HG02884 (cell line): ENCODE measurements at regions not wholly inside any gene's neighbourhood (a gene's known extent, or its start where the extent isn't known, plus 50 kb on each side); places are given as distances from the start of the nearest gene placed in this dataset.

ENCODE experiments used
- ATAC-seq: cut with Tn5 transposase; IDR thresholded peaks from one replicate; pipeline ENCODE4 v1.9.1; 2021; ENCODE audit warnings: mild to moderate bottlenecking, moderate library complexity; ENCODE audit not compliant: unreplicated experiment

DNA sequence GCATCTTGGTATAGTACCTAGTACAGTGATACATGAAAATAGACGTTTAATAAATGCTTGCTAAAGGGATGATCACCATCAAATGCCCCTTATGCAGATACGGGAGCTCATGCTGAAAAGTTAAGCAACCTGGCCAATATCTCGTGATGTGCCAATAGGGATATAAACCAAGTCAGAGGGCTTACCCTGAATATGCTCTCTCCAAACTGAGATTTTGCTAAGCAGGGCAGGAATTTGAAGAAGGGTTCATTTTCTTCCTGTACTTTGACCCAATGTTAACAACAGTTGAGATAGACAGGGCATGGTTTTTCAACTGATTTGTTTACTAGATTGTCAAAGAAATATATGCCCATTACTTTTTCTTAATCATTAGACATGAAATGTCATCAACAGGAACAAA, 219.3 kb upstream of the PREP start:
- no peak for ATAC-seq

DNA sequence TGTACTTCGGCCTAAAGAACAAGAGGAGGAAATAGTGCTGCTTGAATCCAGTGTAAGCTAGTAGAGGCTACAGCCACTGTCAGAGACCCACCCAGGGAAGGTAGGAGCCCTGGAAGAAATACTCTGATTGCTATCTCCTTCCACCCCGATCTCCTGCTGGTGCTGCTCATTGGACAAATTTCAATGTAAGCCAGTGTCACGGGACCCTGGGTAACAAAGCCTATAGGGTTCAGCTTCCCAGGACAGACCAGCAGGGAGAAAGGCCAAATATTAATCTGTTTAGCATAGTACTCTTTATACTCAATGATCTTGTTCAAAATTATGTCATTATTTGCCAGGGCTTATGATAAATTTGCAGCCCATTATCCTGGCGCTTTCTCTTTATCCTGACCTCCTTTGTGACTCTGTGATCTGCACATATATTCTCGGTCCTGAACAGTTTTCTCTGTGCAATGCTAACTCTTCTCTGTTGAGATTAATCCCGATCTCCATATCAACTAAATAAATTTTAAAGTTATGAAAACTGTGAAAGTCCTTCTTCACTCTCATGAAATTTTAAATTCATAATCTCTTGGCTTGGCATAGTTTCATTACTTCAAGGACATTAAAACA, 218.8 kb upstream of the PREP start:
- no peak for ATAC-seq

DNA sequence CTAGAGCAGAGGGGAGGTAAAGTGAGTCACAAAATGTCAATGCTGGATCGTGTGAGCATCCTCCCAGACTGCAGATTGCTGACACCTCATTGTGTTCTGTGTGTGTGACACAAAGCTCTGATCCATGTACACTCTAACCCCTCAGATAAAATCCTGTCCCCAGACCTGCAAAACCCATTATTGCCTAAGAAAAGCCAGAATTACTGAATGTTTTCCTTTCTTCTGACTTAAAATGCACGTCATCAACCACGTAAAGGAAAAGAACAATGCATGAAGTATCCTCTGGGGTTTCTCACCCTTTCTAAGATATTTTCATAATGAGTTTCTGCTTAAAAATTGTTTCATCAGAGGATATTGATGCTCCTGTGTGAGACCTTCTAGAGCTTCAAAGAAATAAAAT, 218.0 kb upstream of the PREP start:
- no peak for ATAC-seq

DNA sequence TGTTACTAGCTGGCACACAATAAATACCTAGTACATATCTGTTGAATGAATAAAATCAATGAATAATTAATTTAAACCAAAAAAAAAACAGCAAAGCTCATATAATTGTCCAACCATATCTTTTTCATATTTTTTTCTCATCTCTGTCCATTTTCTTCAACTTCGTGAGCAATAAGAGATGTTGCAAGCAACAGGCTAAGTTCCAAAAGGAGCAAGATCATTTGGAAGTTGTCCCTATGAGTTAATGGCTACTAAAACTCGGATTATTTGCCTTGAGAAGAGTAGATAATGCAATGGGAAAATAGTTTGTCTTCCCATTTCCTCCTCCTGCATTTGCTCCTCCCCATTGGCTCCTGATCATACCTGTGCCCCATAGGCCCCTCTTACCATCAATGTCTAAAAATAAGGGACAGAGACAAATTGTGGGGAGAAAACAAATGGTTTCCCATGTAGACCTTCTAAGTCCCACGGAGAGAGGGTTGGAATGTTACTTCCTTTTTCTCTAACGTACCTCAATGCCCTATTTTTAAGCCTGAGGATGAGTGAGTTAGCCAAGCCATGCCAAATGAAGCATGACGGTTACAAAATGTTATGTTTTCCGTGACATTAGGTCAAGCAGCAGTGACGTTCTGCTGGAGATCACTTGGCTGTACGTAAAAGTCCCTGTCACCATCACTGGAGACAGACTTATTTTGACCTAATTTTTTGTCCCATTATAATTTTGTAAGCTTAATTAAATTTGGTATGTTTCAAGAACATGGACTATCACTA, 217.3 kb upstream of the PREP start:
- ATAC-seq = no peak

DNA sequence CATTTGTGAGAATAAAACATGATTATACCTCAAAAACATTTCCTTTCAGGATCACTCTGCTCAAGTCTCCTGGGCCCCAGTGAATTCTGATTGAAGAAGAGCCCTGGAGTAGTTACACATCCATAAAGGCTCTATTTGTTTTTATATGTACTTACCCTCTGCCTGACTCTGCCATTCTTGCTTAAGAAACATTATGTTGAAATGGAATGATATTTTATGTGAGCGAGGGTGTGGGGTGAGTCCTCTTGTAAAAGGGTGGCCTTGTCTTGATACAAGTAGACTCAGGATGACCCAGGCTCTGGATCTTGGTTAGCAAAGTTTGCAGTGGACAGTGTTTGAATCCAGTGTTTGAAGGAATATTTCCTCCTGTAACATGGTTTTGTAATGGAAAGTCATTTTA, 215.4 kb upstream of the PREP start:
- ATAC-seq = no peak

DNA sequence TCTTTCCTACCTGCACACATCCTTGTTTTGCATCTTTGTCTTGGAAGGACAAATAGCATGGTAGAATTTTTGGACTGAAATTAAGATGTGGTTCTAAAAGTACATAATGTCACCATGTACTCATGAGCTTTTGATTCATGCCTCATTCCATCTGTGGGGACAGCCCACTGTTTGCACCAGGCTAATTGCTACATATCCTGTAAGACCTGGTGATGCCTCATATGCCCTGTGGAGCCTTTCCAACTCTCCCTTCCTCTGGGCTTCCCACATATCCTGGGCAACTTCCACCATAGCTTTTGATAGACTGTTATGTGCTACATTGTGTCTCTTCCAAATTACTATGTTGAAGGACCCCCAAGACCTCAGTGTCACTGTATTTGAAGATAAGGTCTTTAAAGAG, 213.6 kb upstream of the PREP start:
- ATAC-seq = no peak

DNA sequence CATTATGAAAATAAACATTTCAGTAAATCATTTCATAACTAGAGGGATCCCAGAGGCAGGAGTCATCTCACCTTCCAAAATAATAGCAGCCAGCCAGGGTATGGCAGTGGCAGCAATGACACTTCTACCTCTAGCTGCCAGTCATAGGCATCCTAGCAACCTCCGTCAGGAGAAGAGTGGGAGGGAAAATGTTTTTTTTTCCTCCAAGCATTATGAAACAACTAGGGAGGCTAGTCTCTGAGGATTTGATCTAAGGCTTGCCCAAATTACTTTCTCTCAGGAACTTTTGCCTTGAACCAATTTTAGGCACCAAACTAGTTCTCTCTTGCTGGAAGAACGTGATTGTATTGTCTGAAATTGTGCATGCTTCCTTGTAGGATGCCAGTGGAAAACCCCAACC, 208.7 kb upstream of the PREP start:
- no peak for ATAC-seq

DNA sequence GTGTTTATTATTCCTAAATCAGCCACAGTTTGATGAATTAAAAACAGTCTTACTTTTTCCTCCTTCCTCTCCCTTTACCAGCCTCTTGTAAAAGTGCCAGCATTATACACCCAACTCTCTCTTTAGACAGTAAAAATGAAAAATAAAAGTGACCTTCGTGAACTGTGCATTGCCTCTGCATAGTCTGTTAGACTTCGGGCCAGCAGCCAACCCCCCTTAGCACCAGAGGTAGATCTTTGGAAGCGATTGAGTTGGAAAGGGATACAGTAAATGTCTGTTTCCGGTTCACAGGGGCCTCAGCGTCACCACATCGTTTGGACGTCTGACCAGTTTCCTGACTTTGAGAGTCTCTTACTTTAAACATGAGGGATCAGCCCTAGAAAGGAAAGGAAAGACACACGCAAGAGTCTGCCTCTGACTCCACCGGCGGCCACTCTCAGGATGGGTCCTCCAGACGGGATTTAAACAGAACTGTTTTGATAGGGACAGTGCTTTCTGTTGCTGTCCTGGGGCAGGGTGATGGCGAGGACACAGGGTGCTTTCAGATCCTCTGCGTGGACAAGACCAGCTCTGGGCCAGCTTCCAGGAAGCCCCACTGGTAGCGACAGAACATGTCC, 206.6 kb upstream of the PREP start:
- no peak for ATAC-seq

DNA sequence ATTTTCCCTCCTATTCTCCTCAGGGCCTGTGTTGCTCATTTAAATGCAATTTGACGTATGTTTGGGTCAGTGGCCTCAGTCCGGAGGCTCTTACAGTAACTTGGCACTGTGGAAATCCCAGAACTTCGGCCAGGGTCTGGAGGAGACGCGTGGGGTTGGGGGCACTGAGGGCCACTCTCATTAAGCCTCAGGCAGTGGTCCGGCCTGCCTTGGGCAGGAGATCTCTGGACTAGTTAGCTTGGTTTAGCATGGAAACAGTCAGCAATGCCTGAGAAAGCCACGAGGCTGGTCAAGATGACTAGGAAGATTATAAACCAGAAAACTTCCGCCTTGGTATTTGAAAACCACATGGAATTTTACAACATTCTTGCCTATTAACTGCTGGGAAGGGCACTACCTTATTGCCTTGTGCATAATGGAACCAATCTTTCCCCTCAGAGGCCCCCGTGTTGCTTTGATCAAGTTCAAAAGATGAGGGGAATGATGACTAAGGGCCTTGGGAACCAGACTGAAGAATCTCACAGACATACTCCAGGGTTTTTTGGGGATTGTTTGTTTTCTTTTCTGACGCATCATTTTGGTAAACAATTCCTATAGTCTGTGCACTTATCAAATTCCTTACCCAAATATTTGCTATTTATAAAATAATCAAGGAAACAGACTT, 206.0 kb upstream of the PREP start:
- no peak for ATAC-seq

DNA sequence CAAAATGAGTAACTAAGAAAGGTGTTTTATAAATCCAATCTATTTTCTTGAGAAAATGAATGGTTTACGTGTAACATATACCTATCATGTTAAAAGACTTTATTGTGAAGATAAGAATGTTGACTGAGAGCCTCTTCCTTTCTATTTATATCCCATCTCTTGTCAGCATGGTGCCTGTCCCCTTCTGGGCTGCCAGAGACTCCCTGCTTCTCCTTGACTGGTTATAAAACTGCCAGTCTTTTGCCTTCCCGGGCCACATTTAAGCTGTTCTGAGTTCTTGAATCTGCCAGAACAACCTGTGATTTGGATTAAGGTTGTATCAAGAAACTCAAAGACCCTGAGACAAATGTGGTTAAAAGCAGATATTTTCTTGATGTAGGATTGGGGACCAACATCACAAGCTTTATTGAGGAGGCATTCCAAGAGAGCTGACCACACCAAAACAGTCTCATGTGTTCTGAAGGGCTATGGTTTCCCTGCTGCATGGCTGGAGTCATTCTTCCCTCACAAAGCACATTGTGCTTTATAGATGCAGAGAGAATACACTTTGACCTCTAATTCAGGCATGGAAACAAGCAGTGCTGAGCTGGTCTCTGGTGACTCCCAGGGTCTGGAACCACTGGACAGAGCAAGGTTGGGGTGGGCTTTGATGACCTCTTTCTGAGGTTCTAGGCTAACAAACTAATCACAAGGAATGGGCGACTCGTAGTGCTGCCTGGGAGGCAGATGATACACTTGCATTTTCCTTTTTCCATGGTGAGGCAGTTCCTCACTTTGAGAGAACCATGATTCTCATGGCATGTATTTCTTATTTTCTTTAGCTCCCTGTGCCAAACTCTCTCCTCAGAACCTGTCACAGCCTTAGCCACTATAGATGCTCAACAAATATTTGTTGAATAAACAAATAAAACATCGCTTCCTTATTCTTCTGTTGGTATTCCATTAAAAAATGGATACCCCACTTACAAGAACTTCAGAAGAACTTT, 205.0 kb upstream of the PREP start:
- no peak for ATAC-seq

DNA sequence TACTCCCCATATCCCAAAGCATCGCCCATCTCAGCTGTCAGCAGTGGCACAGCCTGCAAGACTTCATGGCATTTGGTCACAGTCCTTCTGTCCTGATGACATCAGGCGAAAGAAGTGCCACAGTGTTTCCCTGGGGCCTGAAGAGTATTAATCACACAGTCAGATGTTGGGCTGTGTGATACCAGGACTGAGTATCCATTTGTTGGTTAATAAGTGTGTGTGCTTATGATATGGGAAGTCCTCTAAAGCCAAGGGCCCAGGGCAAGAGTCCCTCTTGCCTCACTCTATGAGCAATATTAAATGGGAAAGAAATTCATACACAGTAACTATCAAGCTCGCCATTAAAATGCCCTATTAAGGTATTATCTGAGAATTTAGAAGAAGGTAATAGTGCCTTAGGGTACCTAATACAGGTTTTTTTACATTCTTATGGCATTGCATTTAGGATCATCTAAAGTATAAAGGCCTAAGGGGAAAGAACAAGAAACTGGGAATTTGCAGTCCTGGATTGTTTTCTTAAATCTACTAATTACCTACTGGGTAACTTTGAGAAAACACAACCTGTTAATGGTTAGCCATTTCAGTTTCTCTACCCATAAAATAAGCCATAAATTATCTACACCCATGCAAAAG, 204.1 kb upstream of the PREP start:
- ATAC-seq = no peak

DNA sequence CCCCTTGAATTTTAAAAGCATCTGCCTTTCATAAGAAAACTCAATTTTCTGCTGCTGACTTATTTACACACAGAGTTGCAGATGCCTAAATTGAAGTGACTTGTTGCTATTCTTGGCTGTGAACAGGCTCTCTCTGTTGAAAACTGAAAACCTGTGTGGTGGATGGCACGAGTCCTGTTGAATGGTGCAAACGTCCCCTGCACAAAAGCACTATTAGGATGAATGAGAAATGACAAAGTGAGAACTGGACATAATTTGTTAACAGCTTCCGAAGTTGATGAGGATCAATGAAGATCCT, 201.7 kb upstream of the PREP start:
- ATAC-seq = no peak

DNA sequence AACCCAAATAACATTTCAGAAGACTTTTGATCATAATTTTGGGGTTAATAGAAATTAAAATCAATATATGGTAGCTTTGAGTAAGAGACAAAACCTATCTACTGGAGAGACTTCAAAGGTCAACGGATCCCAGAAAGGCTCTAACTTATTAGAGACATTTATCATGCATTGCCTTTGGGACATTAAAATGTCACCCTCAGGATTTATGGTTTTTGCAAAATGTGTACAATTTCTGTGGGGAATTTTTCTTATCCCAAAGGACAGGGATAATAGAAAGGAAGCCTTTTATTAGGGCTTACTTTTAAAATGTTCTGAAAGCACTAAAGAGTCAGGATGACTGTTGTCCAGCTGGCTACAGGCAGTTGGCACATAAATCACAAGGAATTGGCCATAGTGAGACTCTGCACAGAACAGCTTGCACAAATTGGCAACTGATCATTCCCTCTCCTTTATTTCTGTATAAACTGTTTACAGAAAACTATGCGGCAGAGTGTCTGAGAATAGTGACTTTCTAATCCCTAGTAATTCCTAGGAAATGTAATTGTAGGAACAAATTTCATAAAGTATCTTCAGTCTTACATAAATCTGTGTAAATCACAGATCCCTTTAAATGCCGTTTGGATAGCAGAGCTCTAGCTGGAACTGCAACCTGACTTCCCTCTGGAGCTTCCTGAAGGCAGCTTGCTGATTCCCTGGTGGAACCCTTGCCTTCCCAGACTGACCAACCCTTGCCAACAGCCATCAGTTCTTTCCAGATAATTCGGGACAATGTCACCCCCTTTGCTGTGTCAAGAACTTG, 201.1 kb upstream of the PREP start:
- no peak for ATAC-seq

DNA sequence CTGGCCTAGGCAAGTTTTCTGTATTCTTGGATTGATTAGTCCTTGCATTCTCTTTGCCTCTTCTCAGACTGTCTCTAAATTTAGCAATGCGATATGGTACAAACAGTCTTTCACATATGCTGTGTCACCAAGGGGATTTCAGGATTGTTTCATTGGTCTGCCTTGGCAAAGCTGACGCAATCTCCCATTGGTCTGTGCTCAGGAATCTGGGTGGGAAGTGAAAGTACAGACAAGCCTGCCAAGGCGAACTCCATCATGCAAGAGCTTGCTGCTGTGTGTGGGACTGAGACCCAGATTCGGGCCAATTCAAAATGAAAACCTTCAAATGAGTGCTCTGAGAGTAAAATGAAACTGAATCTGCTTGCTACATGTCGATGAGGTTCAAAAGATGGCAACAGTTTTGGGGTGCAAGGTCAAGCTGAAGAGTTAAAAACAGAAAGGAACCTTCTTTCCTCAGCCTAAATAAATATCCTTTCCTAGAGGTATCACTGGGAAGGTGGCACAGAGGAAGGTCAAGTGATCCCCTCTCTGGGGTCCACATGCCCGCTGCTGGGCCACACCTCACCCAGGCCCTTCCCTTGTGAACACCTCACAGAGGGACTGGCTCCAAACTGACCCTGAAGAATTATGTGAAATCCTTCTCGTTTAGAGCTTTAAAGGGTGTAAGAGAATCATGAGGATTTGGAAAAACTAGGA, 198.8 kb upstream of the PREP start:
- ATAC-seq = peak; percentile 93

DNA sequence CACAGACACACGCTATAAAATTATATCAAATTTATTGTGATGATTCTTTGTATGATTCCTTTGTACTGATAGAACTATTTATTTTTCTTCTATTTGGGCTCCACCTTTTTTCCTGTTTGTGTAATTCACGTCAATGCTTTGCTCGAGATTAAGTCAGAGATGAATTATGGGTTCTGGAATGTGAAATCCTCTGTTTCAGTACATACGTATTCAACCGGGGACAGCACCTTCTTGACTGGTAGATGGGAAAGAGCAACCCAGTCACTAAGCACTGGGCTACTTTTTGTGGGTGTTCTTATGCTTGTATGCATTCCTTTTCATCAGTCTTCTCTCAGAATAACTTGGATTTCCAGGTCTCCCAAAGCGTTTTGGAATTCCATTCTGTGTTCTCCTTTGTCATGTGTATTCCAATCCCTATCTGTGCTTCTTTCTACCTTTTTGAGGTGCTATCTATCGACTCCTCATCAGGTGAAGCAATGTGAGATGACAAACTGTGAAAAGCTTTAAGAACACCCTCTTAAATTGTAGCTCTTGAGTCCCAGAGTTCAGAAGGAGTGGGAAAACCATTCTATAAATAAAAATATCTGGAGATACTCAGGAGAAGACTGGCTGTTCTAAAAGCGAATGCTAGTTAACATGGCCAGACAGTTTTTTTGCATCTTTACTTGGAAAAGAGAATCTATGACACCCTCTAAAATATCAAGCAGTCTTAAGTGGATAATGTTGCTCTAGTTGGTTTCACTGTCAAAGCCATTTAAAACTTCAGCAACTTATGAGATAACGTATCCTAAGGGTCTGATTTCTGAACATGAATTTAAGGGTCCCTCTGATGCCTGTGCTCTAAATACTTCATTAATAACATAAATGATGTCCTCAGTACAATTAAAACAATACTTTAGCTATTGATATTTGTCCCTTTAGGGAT, 197.7 kb upstream of the PREP start:
- ATAC-seq = no peak

DNA sequence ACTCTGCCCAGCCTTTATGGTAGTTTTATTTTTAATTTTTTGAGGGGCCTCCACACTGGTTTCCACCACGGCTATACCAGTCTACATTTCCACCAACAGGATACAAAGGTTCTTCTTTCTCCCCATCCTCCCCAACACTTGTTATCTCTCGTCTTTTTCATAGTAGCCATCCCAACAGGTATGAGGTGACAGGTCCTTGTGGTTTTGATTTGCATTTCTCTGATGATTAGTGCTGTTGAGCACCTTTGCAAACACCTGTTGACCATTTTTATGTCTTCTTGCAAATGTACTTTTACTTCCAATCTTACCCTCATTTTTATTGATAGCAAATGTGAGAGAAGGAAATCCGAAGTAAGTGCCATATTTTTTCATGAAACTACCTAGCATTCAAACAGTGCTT, 195.4 kb upstream of the PREP start:
- ATAC-seq = no peak

DNA sequence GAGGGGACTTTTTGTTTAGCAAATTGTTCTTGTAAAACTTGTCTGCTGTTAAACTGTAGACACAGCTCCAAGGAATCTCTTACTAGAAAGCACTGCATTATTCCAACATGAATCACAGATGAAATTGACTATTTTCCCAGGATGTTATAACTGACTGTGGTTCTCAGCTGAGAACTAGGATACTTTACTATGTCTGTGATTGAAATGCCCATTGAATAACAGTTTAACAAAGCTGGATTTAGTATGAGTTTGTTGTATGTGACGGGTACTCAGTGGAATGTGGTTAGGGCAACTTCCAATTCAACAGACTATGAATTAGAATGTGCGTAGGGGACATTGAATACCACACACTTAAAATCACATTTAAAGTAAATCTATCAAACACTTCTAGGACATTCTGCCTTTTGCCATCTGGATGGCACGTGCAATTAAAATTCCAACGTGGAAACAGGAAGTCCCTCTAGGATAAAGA, 193.4 kb upstream of the PREP start:
- ATAC-seq = no peak

DNA sequence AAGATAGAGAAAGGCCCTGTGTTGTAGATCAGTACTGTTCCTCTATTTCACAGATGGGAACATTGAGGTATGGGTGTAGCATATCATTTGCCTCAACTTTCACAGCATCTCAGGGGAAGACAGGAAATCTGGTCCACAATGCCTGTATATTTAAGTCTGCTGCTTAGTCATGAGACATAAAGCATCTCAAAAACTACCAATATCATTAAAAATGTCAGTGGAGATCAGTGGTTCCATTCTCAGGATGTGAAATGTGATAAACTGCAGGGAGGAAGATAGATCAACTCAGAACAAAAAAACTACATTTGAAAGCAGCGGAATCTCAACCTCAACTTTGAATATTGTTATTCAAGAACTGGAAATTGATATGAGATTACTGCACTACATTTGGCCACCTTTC, 192.9 kb upstream of the PREP start:
- no peak for ATAC-seq
